Ovary (tissue), 7 donors: ENCODE measurements at regions not wholly inside any gene's neighbourhood (a gene's known extent, or its start where the extent isn't known, plus 50 kb on each side); places are given as distances from the start of the nearest gene placed in this dataset.

Source experiments
- DNase-seq, 5 donors: peaks; one replicate each; pipeline ENCODE4 v3.0.0-alpha.2; 2019 to 2020
- H3K27ac ChIP-seq, 2 donors: fragments of 200-600 bp; one replicate each; pipeline versions ENCODE4 v1.5.1 to v1.8.0; 2019 to 2022
- H3K27me3 ChIP-seq: fragments of 200-600 bp; one replicate; pipeline ENCODE4 v1.8.0; 2022
- H3K36me3 ChIP-seq: fragments of 200-600 bp; sonication (generic); one replicate; pipeline ENCODE4 v1.5.1; 2019
- H3K4me1 ChIP-seq: one replicate; pipeline ENCODE4 v1.8.1; 2013; ENCODE audit warnings: mild to moderate bottlenecking, moderate library complexity; ENCODE audit not compliant: insufficient read depth
- H3K4me3 ChIP-seq: fragments of 200-600 bp; sonication (generic); one replicate; pipeline ENCODE4 v1.5.1; 2017
- H3K9me3 ChIP-seq, 2 donors: fragments of 200-600 bp in 1 of 2; sonication (generic) in 1 of 2; one replicate each; pipeline versions ENCODE4 v1.5.1 to v1.8.1; 2013 to 2019; ENCODE audit warnings: mild to moderate bottlenecking in 1 of 2, moderate library complexity in 1 of 2
- CTCF ChIP-seq, 3 donors: fragments of 450-650 bp in 2 of 3; fragments of 200-600 bp in 1 of 3; IDR thresholded peaks; one replicate each; pipeline versions ENCODE4 v1.5.1 to v1.8.0; 2016 to 2022; ENCODE audit warnings: antibody characterized with exemption in 3 of 3, mild to moderate bottlenecking in 1 of 3
- EP300 ChIP-seq: sonication (generic); formaldehyde crosslinking; IDR thresholded peaks from one replicate; pipeline ENCODE4 v1.6.1; 2017; ENCODE audit warnings: antibody characterized with exemption
- POLR2A ChIP-seq: fragments of 450-650 bp; IDR thresholded peaks from one replicate; pipeline ENCODE4 v1.6.1; 2017; ENCODE audit warnings: antibody characterized with exemption, mild to moderate bottlenecking, moderate library complexity
- WGBS, 3 donors: extraction: QIAGEN DNeasy Blood & Tissue Kit in 1 of 3; methylation state at CpG; one replicate each; pipeline versions ENCODE4 v1.1.5 to v1.1.7; 2013 to 2017; 5-methylcytosine and 5-hydroxymethylcytosine counted together
- intact Hi-C, 4 donors: fragments of 100-400 bp; cut with DNase I; formaldehyde crosslinking; loops; one replicate each; pipeline versions ENCODE4 v1.11.0 to v1.15.1; 2022 to 2023
- donor health status: DM: no; HTN: no; CAD: no; lungs with moderate emphysema.
- donor health status: DM: no; HTN: no; CAD: no.
- donor health status: Bipolar disorder and iron deficiency.
- donor health status: DM: no; HTN: no; CAD: no.
- donor health status: DM: yes; HTN: yes; CAD: no.

DNA sequence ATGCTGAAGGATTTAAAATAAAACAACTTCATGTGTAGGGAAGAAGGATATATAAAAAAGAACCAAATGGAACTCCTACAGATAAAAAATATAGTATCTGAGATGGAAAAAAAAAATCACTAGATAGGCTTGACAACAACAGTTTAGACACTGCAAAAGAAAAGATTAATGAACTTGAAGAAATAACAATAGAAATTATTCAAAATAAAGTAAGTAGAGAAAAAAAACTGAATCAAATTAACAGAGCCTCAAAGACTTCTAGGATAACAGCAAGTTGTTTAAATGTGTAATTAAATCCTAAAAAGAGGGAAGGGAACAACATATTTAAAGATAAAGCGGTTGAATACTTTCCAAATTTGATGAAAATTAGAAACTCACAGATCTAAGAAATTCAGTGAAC lies 316.3 kb upstream of the ECI2 start:
- Histone ChIP-seq H3K9me3 (no peaks in the 10 kb centered on the region), H3K27ac (no peak overlapping the region), H3K4me1 (no peaks in the 10 kb centered on the region), H3K36me3 (no peaks in the 10 kb centered on the region), H3K4me3 (no peak overlapping the region), H3K27me3 (no peaks in the 10 kb centered on the region)
- no peak for DNase-seq
- 90 to 92% (median 92%) methylated on average over 1 of the region's 1 CpG for WGBS, 3 donors
- intact Hi-C loops, result no loop called here
- TF ChIP-seq EP300 (no peak), CTCF (IDR thresholded peaks at IDR 0.05) (no peak), POLR2A (no peak)

GRCh38 chr6:4451081-4451480 lies 315.7 kb upstream of the ECI2 start:
- DNase-seq, result no peak
- intact Hi-C loops, result no loop called here

GRCh38 chr6:4450237-4450636 lies 314.9 kb upstream of the ECI2 start:
- no peak for TF ChIP-seq EP300
- TF ChIP-seq CTCF (IDR thresholded peaks at IDR 0.05), result no peak
- no peak for TF ChIP-seq POLR2A
- no peaks in the 10 kb centered on the region for H3K27me3 ChIP-seq
- H3K4me1 ChIP-seq, result no peaks in the 10 kb centered on the region
- no peak overlapping the region for H3K27ac ChIP-seq
- intact Hi-C loops, result no loop called here
- H3K9me3 ChIP-seq, result no peaks in the 10 kb centered on the region
- H3K4me3 ChIP-seq, result no peak overlapping the region
- no peaks in the 10 kb centered on the region for H3K36me3 ChIP-seq
- 85 to 97% (median 87%) methylated on average over 1 of the region's 1 CpG for WGBS, 3 donors
- no peak for DNase-seq

More at GRCh38 chr6:4451081-4451480, 315.7 kb upstream of the ECI2 start:
- Histone ChIP-seq H3K4me3 (no peak overlapping the region), H3K27ac (no peak overlapping the region), H3K9me3 (no peaks in the 10 kb centered on the region), H3K27me3 (no peaks in the 10 kb centered on the region), H3K4me1 (no peaks in the 10 kb centered on the region), H3K36me3 (no peaks in the 10 kb centered on the region)
- TF ChIP-seq POLR2A (no peak), EP300 (no peak), CTCF (IDR thresholded peaks at IDR 0.05) (no peak)
- 75 to 93% (median 86%) methylated on average over 3 of the region's 3 CpGs for WGBS, 3 donors

GRCh38 chr6:4449409-4449808 lies 314.0 kb upstream of the ECI2 start:
- no peaks in the 10 kb centered on the region for H3K4me1 ChIP-seq
- no peaks in the 10 kb centered on the region for H3K27me3 ChIP-seq
- TF ChIP-seq EP300 (no peak), POLR2A (no peak), CTCF (IDR thresholded peaks at IDR 0.05) (no peak)
- H3K9me3 ChIP-seq, result no peaks in the 10 kb centered on the region
- H3K36me3 ChIP-seq, result no peaks in the 10 kb centered on the region
- 81 to 86% (median 82%) methylated on average over 1 of the region's 1 CpG for WGBS, 3 donors
- H3K27ac ChIP-seq, result no peak overlapping the region
- no peak overlapping the region for H3K4me3 ChIP-seq
- DNase-seq, result no peak
- intact Hi-C loops, result no loop called here

GRCh38 chr6:4448841-4449240 lies 313.5 kb upstream of the ECI2 start:
- Histone ChIP-seq H3K36me3 (no peaks in the 10 kb centered on the region), H3K4me1 (no peaks in the 10 kb centered on the region), H3K27ac (no peak overlapping the region), H3K9me3 (no peaks in the 10 kb centered on the region), H3K4me3 (no peak overlapping the region), H3K27me3 (no peaks in the 10 kb centered on the region)
- 73 to 84% (median 79%) methylated on average over 3 of the region's 3 CpGs for whole genome bisulfite sequencing, 3 donors
- intact Hi-C loops, result no loop called here
- TF ChIP-seq CTCF (IDR thresholded peaks at IDR 0.05) (no peak), EP300 (no peak), POLR2A (no peak)
- DNase-seq, result no peak
